CD4-positive, alpha-beta T cell treated with Interleukin-15 for 4 hours (primary cell): ENCODE measurements at regions not wholly inside any gene's neighbourhood (a gene's known extent, or its start where the extent isn't known, plus 50 kb on each side); places are given as distances from the start of the nearest gene placed in this dataset.

Experiments
- DNase-seq: peaks from one replicate; pipeline ENCODE4 v3.0.0-alpha.2; 2020; ENCODE audit warnings: low spot score

DNA sequence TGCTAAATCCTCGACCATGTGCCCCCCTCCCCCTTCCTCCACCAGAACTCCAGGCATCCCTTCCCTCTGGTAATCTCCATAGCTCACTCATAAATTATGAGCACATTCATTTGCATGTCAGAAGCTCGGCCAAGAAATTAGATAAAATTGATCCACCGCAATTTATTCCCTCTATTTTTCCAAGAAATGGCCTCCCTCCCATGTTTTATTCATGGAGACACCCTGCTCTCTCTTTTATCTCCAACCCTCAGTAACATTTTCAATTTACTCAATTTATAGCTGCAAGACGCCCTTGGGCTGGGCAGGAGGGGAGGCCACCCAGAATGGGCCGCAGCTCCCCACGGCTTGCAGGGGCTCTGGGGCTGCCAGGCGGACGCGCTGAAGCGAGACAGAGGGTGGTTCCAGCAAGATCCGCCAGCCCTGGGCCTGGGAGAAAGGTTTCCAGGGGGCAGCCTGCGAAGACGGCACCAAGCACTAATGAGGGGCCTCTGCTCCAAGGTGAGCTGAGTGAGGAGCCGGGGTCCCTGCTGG is 54.7 kb upstream of the ZNF423 start:
- no peak for DNase-seq

- no peak for DNase-seq
Measured at GRCh38 chr16:49911430-49911829, 55.5 kb upstream of the ZNF423 start.

DNA sequence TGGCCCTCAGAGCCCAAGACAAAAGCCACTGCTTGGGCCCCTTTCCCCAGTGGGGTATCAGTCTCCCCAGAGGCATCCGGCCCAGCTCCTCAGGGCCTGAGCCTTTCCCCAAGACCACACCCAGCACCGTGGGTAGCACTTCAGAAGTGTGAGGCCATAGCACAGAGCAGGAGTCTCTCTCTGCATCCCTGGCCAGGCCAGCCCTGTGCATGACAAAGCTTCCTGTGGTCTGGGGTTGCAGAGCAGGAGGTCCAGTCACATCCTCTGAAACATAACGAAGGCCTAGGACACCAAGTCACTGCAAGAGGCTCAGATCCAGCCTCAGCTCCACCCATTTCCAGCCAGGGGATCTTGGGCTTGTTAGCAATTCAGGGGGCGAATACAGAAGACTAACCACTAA is 56.8 kb upstream of the ZNF423 start:
- DNase-seq, result no peak

- DNase-seq, result no peak
Measured at GRCh38 chr16:49913720-49914119, 57.8 kb upstream of the ZNF423 start.

- no peak for DNase-seq
Measured at GRCh38 chr16:49914657-49915056, 58.7 kb upstream of the ZNF423 start.

DNA sequence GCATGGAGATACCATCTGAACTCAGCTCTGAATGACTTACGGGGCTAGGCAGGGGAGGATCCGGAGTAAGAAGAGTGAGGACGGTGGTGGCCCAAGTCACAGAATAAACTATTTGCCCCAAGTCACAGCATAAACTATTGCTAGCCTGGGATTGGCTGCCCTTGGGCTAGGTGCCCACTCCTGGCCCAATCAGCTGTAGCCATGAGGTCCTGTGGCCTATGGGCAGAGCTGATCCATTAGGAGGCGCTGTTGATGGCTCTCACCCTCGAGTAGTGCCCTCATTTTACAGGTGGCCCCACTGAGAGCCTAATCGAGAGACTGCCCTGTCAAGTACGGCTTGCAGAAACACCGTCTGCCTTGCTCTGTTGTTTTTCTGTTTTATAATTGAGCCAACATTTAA is 62.3 kb upstream of the ZNF423 start:
- DNase-seq, result no peak

DNA sequence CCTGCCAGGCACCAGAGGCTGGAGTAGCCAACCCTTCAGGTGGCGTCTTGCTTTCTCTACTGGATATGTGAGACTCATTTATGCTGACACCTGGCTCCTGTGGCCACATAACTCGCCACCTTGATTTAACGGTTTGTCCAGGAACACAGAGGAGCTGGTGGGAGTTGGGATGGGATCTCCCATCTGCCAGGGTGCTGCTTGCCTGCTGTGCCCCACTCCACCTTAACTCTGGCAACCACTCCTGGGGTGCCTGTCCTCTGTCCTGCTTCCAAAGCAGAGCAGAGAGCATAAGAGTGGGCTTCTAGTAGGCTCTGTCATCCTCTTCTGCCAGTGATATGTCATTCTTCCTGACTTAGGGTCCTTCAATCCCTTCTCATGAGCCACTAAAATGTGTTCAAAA is 63.4 kb upstream of the ZNF423 start:
- DNase-seq, result no peak

- DNase-seq, result no peak
Measured at GRCh38 chr16:49920397-49920796, 64.5 kb upstream of the ZNF423 start.

- DNase-seq, result no peak
Measured at GRCh38 chr16:49921106-49921505, 65.2 kb upstream of the ZNF423 start.

DNA sequence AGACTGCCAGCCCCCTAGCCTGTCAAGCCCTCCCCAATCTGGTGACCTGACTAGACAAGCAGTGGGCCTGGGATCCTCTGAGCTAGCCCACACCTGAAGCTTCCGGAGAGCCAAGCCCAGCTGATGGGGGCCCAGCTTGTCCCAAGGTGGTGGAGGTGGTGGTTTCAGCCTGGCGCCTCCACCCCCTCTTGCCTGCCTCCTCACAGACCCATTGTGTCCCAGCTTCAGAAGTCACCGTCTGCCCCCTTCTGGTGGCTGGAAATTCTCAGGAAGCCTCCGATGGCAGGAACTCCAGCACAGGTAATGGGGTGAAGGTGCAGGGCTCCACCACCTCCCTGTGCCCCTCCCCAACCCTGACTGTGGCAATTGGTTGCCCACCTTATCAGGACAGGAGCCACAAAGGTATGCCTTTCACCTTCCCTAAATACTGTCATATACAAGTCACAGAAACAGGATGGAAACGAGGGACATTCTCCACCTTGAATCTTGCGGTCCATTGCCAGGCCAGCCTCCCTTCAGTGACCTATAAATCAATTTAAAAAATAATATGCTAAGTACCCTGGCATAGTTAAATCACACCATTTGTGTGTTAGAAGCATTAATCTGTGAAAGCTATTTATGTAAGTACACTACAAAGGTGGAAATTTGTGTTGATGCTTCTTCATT is 66.0 kb upstream of the ZNF423 start:
- DNase-seq, result peak; percentile 7

- no peak for DNase-seq
Measured at GRCh38 chr16:49923411-49923810, 67.5 kb upstream of the ZNF423 start.

- DNase-seq, result no peak
Measured at GRCh38 chr16:49924078-49924477, 68.2 kb upstream of the ZNF423 start.

- no peak for DNase-seq
Measured at GRCh38 chr16:49926941-49927340, 71.0 kb upstream of the ZNF423 start.

GRCh38 chr16:49928176-49929041 is 72.5 kb upstream of the ZNF423 start:
- DNase-seq, result no peak

- DNase-seq, result no peak
Measured at GRCh38 chr16:49929626-49930025, 73.7 kb upstream of the ZNF423 start.

GRCh38 chr16:49930841-49931240 is 74.9 kb upstream of the ZNF423 start:
- no peak for DNase-seq

DNA sequence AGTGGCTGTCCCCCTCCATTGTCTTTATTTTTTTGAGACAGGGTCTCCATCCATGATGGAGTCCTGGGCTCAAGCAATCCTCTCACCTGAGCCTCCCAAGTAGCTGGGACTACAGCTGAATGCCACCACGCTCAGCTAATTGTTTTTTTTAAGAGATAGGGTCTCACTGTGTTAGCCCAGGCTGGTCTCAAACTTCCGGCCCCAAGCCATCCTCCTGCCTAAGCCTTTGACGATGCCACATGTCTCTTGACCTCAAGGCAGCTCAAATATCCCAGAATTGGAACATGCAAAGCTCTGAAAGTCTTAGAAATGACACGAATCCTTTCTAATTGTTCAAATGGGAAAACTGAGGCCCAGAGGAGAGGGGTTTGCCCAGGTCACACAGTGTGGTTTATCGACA is 75.4 kb upstream of the ZNF423 start:
- no peak for DNase-seq

GRCh38 chr16:49931916-49932315 is 76.0 kb upstream of the ZNF423 start:
- no peak for DNase-seq

DNA sequence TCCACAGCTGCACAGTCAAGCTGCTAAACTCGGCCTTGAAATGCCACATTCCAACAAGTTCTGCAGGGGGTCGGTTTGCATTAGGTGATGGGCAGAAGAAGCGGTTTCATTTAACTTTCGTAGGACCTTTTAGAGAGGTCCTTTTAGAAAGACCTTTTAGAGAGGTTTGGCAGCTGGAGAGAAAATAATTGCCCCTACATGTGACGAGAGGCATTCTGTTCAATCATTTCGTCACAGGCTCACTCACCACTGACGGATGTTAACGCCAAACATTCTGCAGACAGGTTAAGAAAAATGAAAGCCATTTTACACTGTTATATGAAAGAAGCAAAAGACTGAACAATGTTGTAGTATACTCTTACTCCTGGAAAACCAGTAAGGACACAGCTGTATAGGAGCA is 76.5 kb upstream of the ZNF423 start:
- no peak for DNase-seq

DNA sequence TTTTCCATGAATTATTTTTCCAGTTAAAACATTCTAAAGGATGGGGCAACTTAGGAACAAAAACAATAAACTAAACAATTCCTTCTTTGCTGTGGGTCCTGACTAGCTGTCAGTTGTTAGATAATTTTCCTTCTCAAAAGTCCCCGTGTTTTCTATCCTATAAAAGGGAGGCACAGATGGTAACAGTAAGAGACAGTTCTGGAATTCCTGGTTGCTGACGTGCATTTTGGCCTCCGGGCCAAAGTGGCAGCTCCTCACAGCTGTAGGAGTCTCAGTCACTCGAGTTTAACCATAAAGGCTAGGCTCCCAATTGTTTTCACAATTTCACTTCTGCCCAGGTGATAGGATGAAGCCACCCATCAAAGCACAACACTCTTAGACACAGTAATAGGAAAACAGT is 77.0 kb upstream of the ZNF423 start:
- DNase-seq, result no peak

GRCh38 chr16:49936791-49937190 is 80.9 kb upstream of the ZNF423 start:
- no peak for DNase-seq

GRCh38 chr16:49937886-49938285 is 82.0 kb upstream of the ZNF423 start:
- no peak for DNase-seq

DNA sequence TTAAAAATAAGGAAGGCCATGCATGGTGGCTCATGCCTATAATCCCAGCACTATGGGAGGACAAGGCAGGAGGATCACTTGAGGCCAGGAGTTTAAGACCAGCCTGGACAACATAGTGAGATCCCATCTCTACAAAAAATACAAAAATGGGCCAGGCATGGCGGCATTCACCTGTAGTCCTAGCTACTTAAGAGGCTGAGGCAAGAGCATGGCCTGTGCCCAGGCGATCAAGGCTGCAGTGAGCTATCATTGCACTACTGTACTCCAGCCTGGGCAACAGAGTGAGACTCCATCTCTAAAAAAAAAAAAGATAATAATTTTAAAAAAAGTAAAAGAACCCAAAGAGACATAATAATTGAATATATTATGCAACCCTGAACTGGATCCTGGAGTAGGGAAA is 83.6 kb upstream of the ZNF423 start:
- no peak for DNase-seq
